Esophagus (tissue), 2 donors: ENCODE measurements at regions not wholly inside any gene's neighbourhood (a gene's known extent, or its start where the extent isn't known, plus 50 kb on each side); places are given as distances from the start of the nearest gene placed in this dataset.

ENCODE experiments used
- H3K27ac ChIP-seq, 2 donors: one replicate each; pipeline ENCODE4 v1.5.1; 2013; ENCODE audit warnings: low read depth in 2 of 2, mild to moderate bottlenecking in 2 of 2, inconsistent platforms in 1 of 2, low read length in 1 of 2, moderate library complexity in 1 of 2
- H3K27me3 ChIP-seq, 2 donors: one replicate each; pipeline ENCODE4 v1.6.1; 2013; ENCODE audit warnings: low read length in 2 of 2, control low read depth in 1 of 2, mild to moderate bottlenecking in 1 of 2; ENCODE audit not compliant: insufficient read depth in 2 of 2, control insufficient read depth in 1 of 2
- H3K36me3 ChIP-seq, 2 donors: one replicate each; pipeline ENCODE4 v1.6.1; 2013; ENCODE audit warnings: low read length in 1 of 2; ENCODE audit not compliant: control insufficient read depth in 2 of 2, insufficient read depth in 2 of 2
- H3K4me1 ChIP-seq, 2 donors: one replicate each; pipeline ENCODE4 v1.6.1; 2013; ENCODE audit warnings: low read length in 1 of 2; ENCODE audit not compliant: control insufficient read depth in 2 of 2, insufficient read depth in 2 of 2
- H3K4me3 ChIP-seq, 2 donors: one replicate each; pipeline ENCODE4 v1.5.1; 2013; ENCODE audit warnings: low read length in 2 of 2, mild to moderate bottlenecking in 2 of 2, low read depth in 1 of 2, moderate library complexity in 1 of 2
- H3K9me3 ChIP-seq, 2 donors: one replicate each; pipeline ENCODE4 v1.6.1; 2013; ENCODE audit warnings: mild to moderate bottlenecking in 2 of 2, low read depth in 1 of 2, low read length in 1 of 2, moderate library complexity in 1 of 2; ENCODE audit not compliant: control insufficient read depth in 2 of 2, insufficient read depth in 1 of 2
- WGBS, 2 donors: extraction: QIAGEN DNeasy Blood & Tissue Kit; methylation state at CpG; one replicate each; pipeline ENCODE4 v1.1.7; 2013; 5-methylcytosine and 5-hydroxymethylcytosine counted together
- donor health status: healthy with polysubstance abuse.
- donor health status: Bipolar disorder and iron deficiency.

GRCh38 chr1:43048601-43049011, 89.9 kb upstream of the SLC2A1 start:
- Histone ChIP-seq H3K9me3 (no peaks in the 10 kb centered on the region), H3K27me3 (no peaks in the 10 kb centered on the region), H3K4me3 (no peak overlapping the region), H3K36me3 (no peaks in the 10 kb centered on the region), H3K27ac (no peak overlapping the region), H3K4me1 (peaks cover 2 to 4% of the 10 kb centered on the region in 2 donors)
- WGBS, 2 donors: 28 to 42% methylated on average over 2 of the region's 2 CpGs

- H3K27ac ChIP-seq: no peak overlapping the region
- no peaks in the 10 kb centered on the region for H3K36me3 ChIP-seq
- no peaks in the 10 kb centered on the region for H3K9me3 ChIP-seq
- H3K4me1 ChIP-seq: peaks cover 2 to 4% of the 10 kb centered on the region in 2 donors
- H3K4me3 ChIP-seq: no peak overlapping the region
- WGBS, 2 donors: 72 to 81% methylated on average over 1 of the region's 1 CpG
- H3K27me3 ChIP-seq: no peaks in the 10 kb centered on the region
These were observed 88.5 kb upstream of the SLC2A1 start for GRCh38 chr1:43047135-43047534.

- Histone ChIP-seq H3K27me3 (no peaks in the 10 kb centered on the region), H3K9me3 (no peaks in the 10 kb centered on the region), H3K4me1 (peaks cover 2% of the 10 kb centered on the region in 2 donors), H3K36me3 (no peaks in the 10 kb centered on the region), H3K4me3 (no peak overlapping the region), H3K27ac (no peak overlapping the region)
- WGBS, 2 donors: 71 to 87% methylated on average over 6 of the region's 6 CpGs
These were observed 86.1 kb upstream of the SLC2A1 start for GRCh38 chr1:43044572-43045361.

- no peaks in the 10 kb centered on the region for H3K27me3 ChIP-seq
- no peaks in the 10 kb centered on the region for H3K36me3 ChIP-seq
- H3K27ac ChIP-seq: no peak overlapping the region
- H3K9me3 ChIP-seq: no peaks in the 10 kb centered on the region
- no peaks in the 10 kb centered on the region for H3K4me1 ChIP-seq
- H3K4me3 ChIP-seq: no peak overlapping the region
- 70 to 79% methylated on average over 5 of the region's 5 CpGs for WGBS, 2 donors
These were observed 85.0 kb upstream of the SLC2A1 start for GRCh38 chr1:43043695-43044094.

GRCh38 chr1:43042773-43043457, 84.2 kb upstream of the SLC2A1 start:
- Histone ChIP-seq H3K9me3 (no peaks in the 10 kb centered on the region), H3K36me3 (no peaks in the 10 kb centered on the region), H3K4me1 (no peaks in the 10 kb centered on the region), H3K27ac (no peak overlapping the region), H3K27me3 (no peaks in the 10 kb centered on the region), H3K4me3 (no peak overlapping the region)
- WGBS, 2 donors: 82 to 92% methylated on average over 3 of the region's 3 CpGs

- Histone ChIP-seq H3K36me3 (no peaks in the 10 kb centered on the region), H3K27ac (no peak overlapping the region), H3K9me3 (no peaks in the 10 kb centered on the region), H3K4me1 (no peaks in the 10 kb centered on the region), H3K4me3 (no peak overlapping the region), H3K27me3 (no peaks in the 10 kb centered on the region)
- 93 to 95% methylated on average over 4 of the region's 4 CpGs for WGBS, 2 donors
These were observed 83.5 kb upstream of the SLC2A1 start for GRCh38 chr1:43042127-43042526.

GRCh38 chr1:43041591-43041990, 82.9 kb upstream of the SLC2A1 start:
- no peak overlapping the region for H3K27ac ChIP-seq
- H3K4me1 ChIP-seq: peaks cover 0 to 4% of the 10 kb centered on the region in 2 donors
- H3K27me3 ChIP-seq: no peaks in the 10 kb centered on the region
- no peak overlapping the region for H3K4me3 ChIP-seq
- H3K9me3 ChIP-seq: no peaks in the 10 kb centered on the region
- H3K36me3 ChIP-seq: no peaks in the 10 kb centered on the region
- WGBS, 2 donors: 92 to 95% methylated on average over 3 of the region's 3 CpGs

- no peak overlapping the region for H3K4me3 ChIP-seq
- peaks cover 2 to 10% of the 10 kb centered on the region in 2 donors for H3K4me1 ChIP-seq
- WGBS, 2 donors: 67 to 71% methylated on average over 14 of the region's 14 CpGs
- H3K36me3 ChIP-seq: no peaks in the 10 kb centered on the region
- H3K27me3 ChIP-seq: no peaks in the 10 kb centered on the region
- H3K9me3 ChIP-seq: no peaks in the 10 kb centered on the region
- H3K27ac ChIP-seq: no peak overlapping the region
These were observed 80.8 kb upstream of the SLC2A1 start for GRCh38 chr1:43039228-43040055.

- Histone ChIP-seq H3K9me3 (no peaks in the 10 kb centered on the region), H3K27me3 (no peaks in the 10 kb centered on the region), H3K4me3 (no peak overlapping the region), H3K4me1 (peaks cover 2 to 10% of the 10 kb centered on the region in 2 donors), H3K27ac (no peak overlapping the region), H3K36me3 (no peaks in the 10 kb centered on the region)
- 86 to 90% methylated on average over 9 of the region's 9 CpGs for WGBS, 2 donors
These were observed 79.7 kb upstream of the SLC2A1 start for GRCh38 chr1:43038232-43038935.
